ENCODE measurements at regions not wholly inside any gene's neighbourhood (a gene's known extent, or its start where the extent isn't known, plus 50 kb on each side); places are given as distances from the start of the nearest gene placed in this dataset.
A peak's percentile ranks its signal among the peaks of the same experiment; 100 is the strongest.

- no peak for DNase-seq
Measured at GRCh38 chr6:18976091-18976490, 588.9 kb downstream of the RNF144B start.

GRCh38 chr6:18976966-18977365 is 589.8 kb downstream of the RNF144B start:
- DNase-seq: no peak

- no peak for DNase-seq
Measured at GRCh38 chr6:18978337-18979128, 591.4 kb downstream of the RNF144B start.

- DNase-seq: no peak
Measured at GRCh38 chr6:18985061-18985460, 597.9 kb downstream of the RNF144B start.

GRCh38 chr6:18985996-18986395 is 598.8 kb downstream of the RNF144B start:
- DNase-seq: no peak

GRCh38 chr6:18988636-18989035 is 601.5 kb downstream of the RNF144B start:
- no peak for DNase-seq

- peak; percentile 50 to 60 for DNase-seq
Measured at GRCh38 chr6:18990059-18990978, 603.2 kb downstream of the RNF144B start.

GRCh38 chr6:18997375-18997826 is 610.3 kb downstream of the RNF144B start:
- DNase-seq: no peak

GRCh38 chr6:19002976-19003560 is 615.9 kb downstream of the RNF144B start:
- no peak for DNase-seq

- DNase-seq: no peak
Measured at GRCh38 chr6:19004176-19004575, 617.0 kb downstream of the RNF144B start.

GRCh38 chr6:19009769-19010168 is 622.6 kb downstream of the RNF144B start:
- DNase-seq: no peak

GRCh38 chr6:19013026-19013705 is 626.0 kb downstream of the RNF144B start:
- no peak for DNase-seq

GRCh38 chr6:19024737-19025136 is 637.6 kb downstream of the RNF144B start:
- DNase-seq: no peak

- DNase-seq: no peak
Measured at GRCh38 chr6:19028201-19028600, 641.1 kb downstream of the RNF144B start.

- no peak for DNase-seq
Measured at GRCh38 chr6:19032591-19033295, 645.6 kb downstream of the RNF144B start.

- no peak for DNase-seq
Measured at GRCh38 chr6:19033683-19034082, 646.5 kb downstream of the RNF144B start.

- DNase-seq: no peak
Measured at GRCh38 chr6:19034986-19035385, 647.8 kb downstream of the RNF144B start.

- no peak for DNase-seq
Measured at GRCh38 chr6:19035461-19036195, 648.5 kb downstream of the RNF144B start.

- DNase-seq: no peak
Measured at GRCh38 chr6:19036196-19036555, 649.0 kb downstream of the RNF144B start.

- no peak for DNase-seq
Measured at GRCh38 chr6:19037607-19038006, 650.5 kb downstream of the RNF144B start.

- no peak for DNase-seq
Measured at GRCh38 chr6:19039287-19039686, 652.1 kb downstream of the RNF144B start.

- DNase-seq: no peak
Measured at GRCh38 chr6:19041906-19042305, 654.8 kb downstream of the RNF144B start.

Data from activated T-cell treated with anti-CD3 and anti-CD28 coated beads, Interleukin-2, amount 50 U/mL, for 48 hours (primary cell).